ENCODE measurements at regions not wholly inside any gene's neighbourhood (a gene's known extent, or its start where the extent isn't known, plus 50 kb on each side); places are given as distances from the start of the nearest gene placed in this dataset.
"Not testable (repeated sequence)": the region's sequence is repeated elsewhere in the genome, so short reads cannot be mapped to it uniquely, and the experiment has no call there.

- TF ChIP-seq POLR2A (IDR thresholded peaks at IDR 0.05): not testable (repeated sequence)
- TF ChIP-seq, protein P1, sequence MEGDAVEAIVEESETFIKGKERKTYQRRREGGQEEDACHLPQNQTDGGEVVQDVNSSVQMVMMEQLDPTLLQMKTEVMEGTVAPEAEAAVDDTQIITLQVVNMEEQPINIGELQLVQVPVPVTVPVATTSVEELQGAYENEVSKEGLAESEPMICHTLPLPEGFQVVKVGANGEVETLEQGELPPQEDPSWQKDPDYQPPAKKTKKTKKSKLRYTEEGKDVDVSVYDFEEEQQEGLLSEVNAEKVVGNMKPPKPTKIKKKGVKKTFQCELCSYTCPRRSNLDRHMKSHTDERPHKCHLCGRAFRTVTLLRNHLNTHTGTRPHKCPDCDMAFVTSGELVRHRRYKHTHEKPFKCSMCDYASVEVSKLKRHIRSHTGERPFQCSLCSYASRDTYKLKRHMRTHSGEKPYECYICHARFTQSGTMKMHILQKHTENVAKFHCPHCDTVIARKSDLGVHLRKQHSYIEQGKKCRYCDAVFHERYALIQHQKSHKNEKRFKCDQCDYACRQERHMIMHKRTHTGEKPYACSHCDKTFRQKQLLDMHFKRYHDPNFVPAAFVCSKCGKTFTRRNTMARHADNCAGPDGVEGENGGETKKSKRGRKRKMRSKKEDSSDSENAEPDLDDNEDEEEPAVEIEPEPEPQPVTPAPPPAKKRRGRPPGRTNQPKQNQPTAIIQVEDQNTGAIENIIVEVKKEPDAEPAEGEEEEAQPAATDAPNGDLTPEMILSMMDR (IDR thresholded peaks at IDR 0.05): not testable (repeated sequence)
These were observed 97.3 kb upstream of the GALNT15 start for GRCh38 chr3:16077146-16077545.

Measured in uterus (tissue), 2 donors.